Neuronal stem cell (in vitro differentiated cells): ENCODE measurements at regions not wholly inside any gene's neighbourhood (a gene's known extent, or its start where the extent isn't known, plus 50 kb on each side); places are given as distances from the start of the nearest gene placed in this dataset.

Source experiments
- DNase-seq: peaks from one replicate; pipeline ENCODE4 v3.0.0-alpha.2; 2013; ENCODE audit warnings: low spot score
- H2AFZ ChIP-seq: one replicate; pipeline ENCODE4 v1.6.1; 2013; ENCODE audit warnings: mild to moderate bottlenecking, low read length, inconsistent platforms
- H2AK5ac ChIP-seq: 2 replicates; pipeline ENCODE4 v1.6.1; 2013; ENCODE audit warnings: low read depth, mild to moderate bottlenecking, inconsistent platforms, low read length, moderate library complexity, mixed read lengths
- H2BK120ac ChIP-seq: 2 replicates; pipeline ENCODE4 v1.6.1; 2013; ENCODE audit warnings: low read depth, mild to moderate bottlenecking, inconsistent platforms, low read length, moderate library complexity, mixed read lengths
- H2BK12ac ChIP-seq: one replicate; pipeline ENCODE4 v1.6.1; 2013; ENCODE audit warnings: low read length, inconsistent platforms
- H2BK15ac ChIP-seq: 2 replicates; pipeline ENCODE4 v1.6.1; 2013; ENCODE audit warnings: mild to moderate bottlenecking, low read length, inconsistent platforms, mixed read lengths
- H2BK5ac ChIP-seq: one replicate; pipeline ENCODE4 v1.6.1; 2013; ENCODE audit warnings: inconsistent platforms, mild to moderate bottlenecking, low read length, moderate library complexity
- H3K14ac ChIP-seq: one replicate; pipeline ENCODE4 v1.6.1; 2013; ENCODE audit warnings: low read length, inconsistent platforms
- H3K18ac ChIP-seq: 2 replicates; pipeline ENCODE4 v1.6.1; 2013; ENCODE audit warnings: low read length, inconsistent platforms
- H3K23ac ChIP-seq: 2 replicates; pipeline ENCODE4 v1.6.1; 2013; ENCODE audit warnings: low read depth, mild to moderate bottlenecking, mixed read lengths, low read length, inconsistent platforms; ENCODE audit not compliant: poor library complexity
- H3K27ac ChIP-seq: replicated peaks from 3 replicates; pipeline ENCODE4 v1.5.1; 2013; ENCODE audit warnings: low read length, inconsistent platforms
- H3K27me3 ChIP-seq, 3 experiments: 2 replicates each; pipeline ENCODE4 v1.6.1; 2013; ENCODE audit warnings: low read length in 3 of 3, mild to moderate bottlenecking in 2 of 3, inconsistent platforms in 1 of 3, low read depth in 1 of 3, mixed read lengths in 1 of 3, moderate library complexity in 1 of 3; ENCODE audit not compliant: control insufficient read depth in 3 of 3, insufficient read depth in 3 of 3
- H3K36me3 ChIP-seq, 2 donors: replicated peaks in 1 of 2; 2 replicates each; pipeline ENCODE4 v1.6.1; 2013; ENCODE audit warnings: low read length in 2 of 2; ENCODE audit not compliant: control insufficient read depth in 2 of 2, insufficient read depth in 2 of 2
- H3K4ac ChIP-seq: 2 replicates; pipeline ENCODE4 v1.6.1; 2013; ENCODE audit warnings: inconsistent platforms, mild to moderate bottlenecking, low read length, moderate library complexity
- H3K4me1 ChIP-seq, 2 donors: 1 replicate in 1 of 2; 2 replicates in 1 of 2; pipeline ENCODE4 v1.6.1; 2013; ENCODE audit warnings: low read length in 2 of 2, low read depth in 1 of 2; ENCODE audit not compliant: control insufficient read depth in 2 of 2, insufficient read depth in 1 of 2
- H3K4me2 ChIP-seq: one replicate; pipeline ENCODE4 v1.6.1; 2013; ENCODE audit warnings: mild to moderate bottlenecking, low read length, inconsistent platforms; ENCODE audit not compliant: insufficient read depth, poor library complexity, severe bottlenecking
- H3K4me3 ChIP-seq, 2 donors: 2 replicates each; pipeline ENCODE4 v1.5.1; 2013; ENCODE audit warnings: low read length in 2 of 2, mild to moderate bottlenecking in 2 of 2, inconsistent platforms in 1 of 2, moderate library complexity in 1 of 2
- H3K79me1 ChIP-seq: one replicate; pipeline ENCODE4 v1.6.1; 2013; ENCODE audit warnings: low read depth, mild to moderate bottlenecking, inconsistent platforms, low read length, moderate library complexity
- H3K9ac ChIP-seq: one replicate; pipeline ENCODE4 v1.6.1; 2013; ENCODE audit warnings: mild to moderate bottlenecking, low read depth, low read length, inconsistent platforms; ENCODE audit not compliant: poor library complexity
- H3K9me3 ChIP-seq, 2 donors: replicated peaks in 1 of 2; 2 replicates each; pipeline versions ENCODE3 to v1.6.1; 2013; ENCODE audit warnings: low read length in 2 of 2, mild to moderate bottlenecking in 2 of 2, inconsistent platforms in 1 of 2, low read depth in 1 of 2, mixed read lengths in 1 of 2, moderate library complexity in 1 of 2; ENCODE audit not compliant: control insufficient read depth in 2 of 2, insufficient read depth in 1 of 2
- H4K8ac ChIP-seq: one replicate; pipeline ENCODE4 v1.6.1; 2013; ENCODE audit warnings: low read depth, mild to moderate bottlenecking, inconsistent platforms, low read length, moderate library complexity
- H4K91ac ChIP-seq: one replicate; pipeline ENCODE4 v1.6.1; 2013; ENCODE audit warnings: low read length, low read depth, mild to moderate bottlenecking, inconsistent platforms; ENCODE audit not compliant: poor library complexity
- WGBS, 2 donors: extraction: QIAGEN DNeasy Blood & Tissue Kit; methylation state at CpG; one replicate each; pipeline ENCODE4 v1.1.7; 2013; ENCODE audit warnings: missing lambda C conversion rate in 2 of 2, mixed read lengths in 1 of 2; ENCODE audit not compliant: insufficient read length in 2 of 2, insufficient replicate concordance in 1 of 2; ENCODE audit errors: extremely low coverage in 2 of 2; 5-methylcytosine and 5-hydroxymethylcytosine counted together

DNA sequence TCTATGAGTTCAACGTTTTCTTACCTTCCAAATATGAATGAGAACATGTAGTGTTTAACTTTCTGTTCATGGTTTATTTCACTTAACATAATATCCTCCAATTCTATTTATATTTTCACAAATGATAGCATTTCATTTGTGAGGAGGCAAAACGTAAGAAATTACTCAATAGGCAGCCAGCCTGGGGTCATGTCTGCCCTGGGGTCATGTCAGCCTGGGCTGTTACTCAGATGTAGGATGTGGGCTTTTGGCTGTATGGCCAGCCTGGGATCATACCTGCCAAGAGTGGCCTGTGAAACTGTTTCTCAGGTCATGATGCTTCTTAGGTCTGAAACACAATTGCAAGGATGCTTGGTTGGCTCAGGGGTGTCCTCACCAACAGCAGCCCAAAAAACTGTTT is 187.0 kb downstream of the FBXO8 start:
- no peak overlapping the region for H3K18ac ChIP-seq
- no peak overlapping the region for H3K4ac ChIP-seq
- H4K8ac ChIP-seq = no peak overlapping the region
- H3K27ac ChIP-seq = no peak overlapping the region
- H3K23ac ChIP-seq = no peak overlapping the region
- H3K4me1 ChIP-seq = no peaks in the 10 kb centered on the region
- H3K4me2 ChIP-seq = no peak overlapping the region
- H3K27me3 ChIP-seq = no peaks in the 10 kb centered on the region
- H2AFZ ChIP-seq = no peak overlapping the region
- no peak overlapping the region for H3K9ac ChIP-seq
- H3K79me1 ChIP-seq = no peaks in the 10 kb centered on the region
- no peak overlapping the region for H2BK12ac ChIP-seq
- no peak overlapping the region for H2BK120ac ChIP-seq
- H3K36me3 ChIP-seq = no peaks in the 10 kb centered on the region
- no peak overlapping the region for H2AK5ac ChIP-seq
- H3K4me3 ChIP-seq = peak overlapping the region in 1 of 2 donors; percentile 55
- no peak overlapping the region for H2BK15ac ChIP-seq
- no peaks in the 10 kb centered on the region for H3K9me3 ChIP-seq
- no peak overlapping the region for H4K91ac ChIP-seq
- DNase-seq = no peak
- WGBS, 2 donors = no CpG with 5 or more reads among the region's 2 CpGs
- H3K14ac ChIP-seq = no peak overlapping the region
- no peak overlapping the region for H2BK5ac ChIP-seq

DNA sequence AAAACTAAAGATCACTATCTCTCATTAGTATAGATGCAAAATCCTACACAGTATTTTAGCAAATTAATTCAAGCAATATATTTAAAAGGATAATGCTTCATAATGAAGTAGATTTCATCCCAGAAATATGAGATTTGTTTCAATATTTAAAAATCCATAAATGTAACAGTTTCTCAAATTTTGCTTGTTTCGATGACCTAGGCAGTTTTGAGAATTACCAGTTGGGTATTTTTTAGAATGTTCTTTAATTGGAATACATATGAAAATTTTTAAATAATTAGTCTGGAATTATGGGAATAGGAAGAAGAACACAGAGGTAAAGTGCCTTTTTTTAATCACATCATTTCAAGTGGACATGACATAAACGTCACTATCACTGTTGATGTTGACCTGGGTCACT is 192.3 kb downstream of the FBXO8 start:
- Histone ChIP-seq H2BK15ac (no peak overlapping the region), H3K27ac (no peak overlapping the region), H3K9ac (no peak overlapping the region), H2AFZ (no peak overlapping the region), H3K9me3 (no peaks in the 10 kb centered on the region), H3K4me2 (no peak overlapping the region), H2BK120ac (no peak overlapping the region), H2BK12ac (no peak overlapping the region), H3K27me3 (no peaks in the 10 kb centered on the region), H3K18ac (no peak overlapping the region), H4K8ac (no peak overlapping the region), H3K14ac (no peak overlapping the region), H3K4ac (no peak overlapping the region), H2AK5ac (no peak overlapping the region), H3K4me1 (no peaks in the 10 kb centered on the region), H3K36me3 (no peaks in the 10 kb centered on the region), H2BK5ac (no peak overlapping the region), H3K79me1 (no peaks in the 10 kb centered on the region), H3K4me3 (no peak overlapping the region), H4K91ac (no peak overlapping the region), H3K23ac (no peak overlapping the region)
- no peak for DNase-seq
- no CpG with 5 or more reads among the region's 2 CpGs for WGBS, 2 donors

DNA sequence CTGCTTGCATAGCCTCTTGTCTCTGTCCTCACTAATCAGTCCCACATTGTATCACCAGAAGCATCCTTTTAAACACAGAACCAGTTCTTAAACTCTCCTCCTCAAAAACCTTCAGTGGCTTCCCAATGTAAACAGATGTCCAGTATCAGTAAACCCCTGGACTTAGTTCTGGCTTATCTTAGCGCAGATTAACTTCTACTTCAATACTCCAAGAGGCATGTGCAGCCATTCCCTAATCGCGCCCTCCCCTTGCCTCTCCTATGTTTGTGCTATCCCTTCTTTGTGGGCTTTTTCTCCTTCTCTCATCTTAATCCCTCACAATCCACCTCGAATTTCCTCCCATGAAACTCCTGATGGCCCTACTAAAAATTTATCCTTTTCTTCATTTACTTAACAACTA is 193.8 kb downstream of the FBXO8 start:
- no peak overlapping the region for H2AFZ ChIP-seq
- no peaks in the 10 kb centered on the region for H3K4me1 ChIP-seq
- no peak overlapping the region for H3K4me3 ChIP-seq
- H3K4me2 ChIP-seq = no peak overlapping the region
- H3K14ac ChIP-seq = no peak overlapping the region
- 100% methylated on average over 1 of the region's 4 CpGs for WGBS, 2 donors
- no peaks in the 10 kb centered on the region for H3K79me1 ChIP-seq
- H3K27me3 ChIP-seq = no peaks in the 10 kb centered on the region
- no peak overlapping the region for H3K9ac ChIP-seq
- no peaks in the 10 kb centered on the region for H3K9me3 ChIP-seq
- no peak overlapping the region for H3K23ac ChIP-seq
- H2BK120ac ChIP-seq = no peak overlapping the region
- no peak overlapping the region for H2BK5ac ChIP-seq
- no peak overlapping the region for H2BK15ac ChIP-seq
- no peak for DNase-seq
- H4K8ac ChIP-seq = no peak overlapping the region
- no peak overlapping the region for H4K91ac ChIP-seq
- H3K27ac ChIP-seq = no peak overlapping the region
- H3K4ac ChIP-seq = no peak overlapping the region
- H2BK12ac ChIP-seq = no peak overlapping the region
- no peaks in the 10 kb centered on the region for H3K36me3 ChIP-seq
- H2AK5ac ChIP-seq = no peak overlapping the region
- H3K18ac ChIP-seq = no peak overlapping the region

DNA sequence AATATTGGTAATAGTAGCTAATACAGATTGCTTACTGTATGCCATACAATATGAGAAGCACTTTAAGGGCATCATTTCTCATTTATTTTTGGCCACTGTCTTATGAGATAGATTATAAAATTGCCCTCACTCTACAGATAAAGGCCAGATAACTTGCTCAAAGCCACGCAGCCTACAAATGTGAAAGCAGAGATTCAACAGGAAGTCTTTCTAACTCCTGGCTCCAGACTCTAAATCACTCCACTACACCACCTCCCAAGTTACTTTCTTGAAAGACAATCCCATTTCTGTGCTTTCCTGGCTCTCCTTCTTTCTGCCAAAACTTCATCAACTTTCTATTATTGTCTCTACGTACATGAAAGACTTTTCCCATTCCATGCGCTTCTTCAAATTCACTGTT is 194.7 kb downstream of the FBXO8 start:
- H3K4me2 ChIP-seq = no peak overlapping the region
- H2BK120ac ChIP-seq = no peak overlapping the region
- DNase-seq = no peak
- no peak overlapping the region for H3K23ac ChIP-seq
- H3K27me3 ChIP-seq = no peaks in the 10 kb centered on the region
- no peaks in the 10 kb centered on the region for H3K9me3 ChIP-seq
- no peaks in the 10 kb centered on the region for H3K79me1 ChIP-seq
- H3K27ac ChIP-seq = no peak overlapping the region
- H3K18ac ChIP-seq = no peak overlapping the region
- H2AFZ ChIP-seq = no peak overlapping the region
- H3K4me3 ChIP-seq = no peak overlapping the region
- WGBS, 2 donors = no CpG with 5 or more reads among the region's 3 CpGs
- H4K91ac ChIP-seq = no peak overlapping the region
- no peak overlapping the region for H4K8ac ChIP-seq
- H3K9ac ChIP-seq = no peak overlapping the region
- no peak overlapping the region for H2BK5ac ChIP-seq
- no peak overlapping the region for H2BK12ac ChIP-seq
- no peaks in the 10 kb centered on the region for H3K36me3 ChIP-seq
- no peak overlapping the region for H2AK5ac ChIP-seq
- H3K4me1 ChIP-seq = no peaks in the 10 kb centered on the region
- no peak overlapping the region for H3K14ac ChIP-seq
- no peak overlapping the region for H2BK15ac ChIP-seq
- no peak overlapping the region for H3K4ac ChIP-seq
